Astrocyte (in vitro differentiated cells and primary cell): ENCODE measurements at regions not wholly inside any gene's neighbourhood (a gene's known extent, or its start where the extent isn't known, plus 50 kb on each side); places are given as distances from the start of the nearest gene placed in this dataset.

Experiments used
- DNase-seq: peaks from one replicate; pipeline ENCODE4 v3.0.0-alpha.2; 2010; ENCODE audit warnings: low read depth
- FAIRE-seq: peaks from 2 replicates; lab custom pipeline; 2011; peaks lifted over from hg19 to GRCh38; lab: Jason Lieb, UNC
- H2AFZ ChIP-seq: 2 replicates; pipeline ENCODE4 v1.6.0; 2012; ENCODE audit warnings: low read depth, low read length, inconsistent platforms
- H3K27ac ChIP-seq: 2 replicates; pipeline ENCODE4 v1.5.1; 2011; ENCODE audit warnings: low read depth, low read length, inconsistent platforms
- H3K27me3 ChIP-seq: 2 replicates; pipeline ENCODE4 v1.6.0; 2011; ENCODE audit warnings: low read length, inconsistent platforms; ENCODE audit not compliant: insufficient read depth
- H3K36me3 ChIP-seq: 2 replicates; pipeline ENCODE4 v1.5.1; 2011; ENCODE audit warnings: low read length, inconsistent platforms; ENCODE audit not compliant: insufficient read depth
- H3K4me1 ChIP-seq: 2 replicates; pipeline ENCODE4 v1.5.1; 2011; ENCODE audit warnings: low read length, inconsistent platforms; ENCODE audit not compliant: insufficient read depth
- H3K4me2 ChIP-seq: 2 replicates; pipeline ENCODE4 v1.6.0; 2012; ENCODE audit warnings: low read length, inconsistent platforms
- H3K4me3 ChIP-seq: 2 replicates; pipeline ENCODE4 v1.5.1; 2011; ENCODE audit warnings: low read depth, mild to moderate bottlenecking, low read length, inconsistent platforms; ENCODE audit not compliant: insufficient read depth
- H3K79me2 ChIP-seq: 2 replicates; pipeline ENCODE4 v1.6.0; 2012; ENCODE audit warnings: mild to moderate bottlenecking, low read length, inconsistent platforms; ENCODE audit not compliant: insufficient read depth
- H3K9ac ChIP-seq: 2 replicates; pipeline ENCODE4 v1.6.0; 2012; ENCODE audit warnings: mild to moderate bottlenecking, low read length, inconsistent platforms
- H3K9me3 ChIP-seq: 2 replicates; pipeline ENCODE4 v1.5.1; 2012; ENCODE audit warnings: low read depth, mild to moderate bottlenecking, low read length, inconsistent platforms; ENCODE audit not compliant: insufficient read depth
- H4K20me1 ChIP-seq: 2 replicates; pipeline ENCODE4 v1.6.0; 2012; ENCODE audit warnings: low read length, inconsistent platforms; ENCODE audit not compliant: insufficient read depth
- H3K27ac Mint-ChIP-seq: one replicate; pipeline ENCODE4 v1.8.0; 2021; ENCODE audit warnings: mild to moderate bottlenecking, mixed read lengths; ENCODE audit not compliant: unreplicated experiment
- H3K27me3 Mint-ChIP-seq: one replicate; pipeline ENCODE4 v1.8.0; 2021; ENCODE audit warnings: low read depth, mixed read lengths; ENCODE audit not compliant: unreplicated experiment
- H3K36me3 Mint-ChIP-seq: one replicate; pipeline ENCODE4 v1.8.0; 2021; ENCODE audit warnings: low read depth, mixed read lengths; ENCODE audit not compliant: unreplicated experiment
- H3K4me1 Mint-ChIP-seq: one replicate; pipeline ENCODE4 v1.8.0; 2021; ENCODE audit warnings: low read depth, mixed read lengths; ENCODE audit not compliant: unreplicated experiment
- H3K4me3 Mint-ChIP-seq: one replicate; pipeline ENCODE4 v1.8.0; 2021; ENCODE audit warnings: mild to moderate bottlenecking, moderate library complexity, mixed read lengths; ENCODE audit not compliant: unreplicated experiment
- H3K9me3 Mint-ChIP-seq: one replicate; pipeline ENCODE4 v1.8.0; 2021; ENCODE audit warnings: mild to moderate bottlenecking, mixed read lengths; ENCODE audit not compliant: unreplicated experiment
- EZH2 ChIP-seq: IDR thresholded peaks from 2 replicates; pipeline ENCODE4 v1.6.1; 2012; ENCODE audit warnings: mild to moderate bottlenecking, low read length, inconsistent platforms; ENCODE audit not compliant: insufficient read depth
- TF ChIP-seq, protein P1 (sequence below): IDR thresholded peaks from 2 replicates; pipeline ENCODE4 v1.5.1; 2011; ENCODE audit warnings: low read depth, mild to moderate bottlenecking, inconsistent platforms, low read length, moderate library complexity; ENCODE audit not compliant: insufficient read depth

DNA sequence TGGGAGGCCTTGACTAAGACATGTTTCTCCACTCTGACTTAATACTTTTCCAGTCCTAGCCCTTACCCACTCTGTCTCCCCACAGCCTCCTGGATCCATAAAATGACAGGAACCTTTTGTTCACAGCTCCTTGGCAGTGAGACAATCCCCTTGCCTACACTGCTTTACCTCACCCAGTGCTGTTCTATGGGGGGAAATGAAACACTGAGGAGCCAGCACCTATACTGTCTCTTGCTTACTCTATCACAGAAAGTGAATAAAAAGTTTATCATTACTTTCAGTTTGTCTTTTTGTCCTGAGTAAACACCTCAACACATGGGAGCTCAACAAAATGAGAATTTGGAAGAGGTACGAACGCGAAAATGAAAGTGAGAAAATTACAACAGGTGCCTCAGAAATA lies 127.2 kb upstream of the DAAM1 start:
- FAIRE-seq, result no peak

DNA sequence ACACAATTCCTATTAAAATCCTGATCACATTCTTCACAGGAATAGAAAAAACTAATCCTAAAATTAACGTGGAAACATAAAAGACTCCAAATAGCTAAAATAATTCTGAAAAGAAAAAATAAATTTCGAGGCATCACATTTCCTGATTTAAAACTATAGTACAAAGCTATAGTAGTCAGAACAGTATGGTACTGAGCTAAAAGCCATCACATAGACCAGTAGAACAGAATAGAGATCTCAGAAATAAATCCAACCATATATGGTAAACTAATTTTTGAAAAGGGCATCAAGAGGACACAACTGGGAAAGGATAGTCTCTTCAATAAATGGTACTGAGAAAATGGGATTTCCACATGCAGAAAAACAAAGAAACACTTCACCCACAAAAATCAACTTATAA lies 125.2 kb upstream of the DAAM1 start:
- H3K36me3 ChIP-seq, result no peaks in the 10 kb centered on the region
- H3K79me2 ChIP-seq, result no peaks in the 10 kb centered on the region
- FAIRE-seq, result no peak
- no peaks in the 10 kb centered on the region for H3K9me3 ChIP-seq
- H3K4me3 ChIP-seq, result no peak overlapping the region
- H3K27ac ChIP-seq, result no peak overlapping the region
- H3K4me2 ChIP-seq, result no peak overlapping the region
- H2AFZ ChIP-seq, result no peak overlapping the region
- Mint-ChIP-seq H3K4me1 (no peaks in the 10 kb centered on the region), H3K36me3 (no peaks in the 10 kb centered on the region), H3K9me3 (peaks cover 6% of the 10 kb centered on the region), H3K4me3 (no peak overlapping the region), H3K27ac (no peak overlapping the region), H3K27me3 (no peaks in the 10 kb centered on the region)
- H3K4me1 ChIP-seq, result no peaks in the 10 kb centered on the region
- no peak for TF ChIP-seq EZH2
- TF ChIP-seq, protein P1, sequence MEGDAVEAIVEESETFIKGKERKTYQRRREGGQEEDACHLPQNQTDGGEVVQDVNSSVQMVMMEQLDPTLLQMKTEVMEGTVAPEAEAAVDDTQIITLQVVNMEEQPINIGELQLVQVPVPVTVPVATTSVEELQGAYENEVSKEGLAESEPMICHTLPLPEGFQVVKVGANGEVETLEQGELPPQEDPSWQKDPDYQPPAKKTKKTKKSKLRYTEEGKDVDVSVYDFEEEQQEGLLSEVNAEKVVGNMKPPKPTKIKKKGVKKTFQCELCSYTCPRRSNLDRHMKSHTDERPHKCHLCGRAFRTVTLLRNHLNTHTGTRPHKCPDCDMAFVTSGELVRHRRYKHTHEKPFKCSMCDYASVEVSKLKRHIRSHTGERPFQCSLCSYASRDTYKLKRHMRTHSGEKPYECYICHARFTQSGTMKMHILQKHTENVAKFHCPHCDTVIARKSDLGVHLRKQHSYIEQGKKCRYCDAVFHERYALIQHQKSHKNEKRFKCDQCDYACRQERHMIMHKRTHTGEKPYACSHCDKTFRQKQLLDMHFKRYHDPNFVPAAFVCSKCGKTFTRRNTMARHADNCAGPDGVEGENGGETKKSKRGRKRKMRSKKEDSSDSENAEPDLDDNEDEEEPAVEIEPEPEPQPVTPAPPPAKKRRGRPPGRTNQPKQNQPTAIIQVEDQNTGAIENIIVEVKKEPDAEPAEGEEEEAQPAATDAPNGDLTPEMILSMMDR, result no peak
- no peaks in the 10 kb centered on the region for H4K20me1 ChIP-seq
- DNase-seq, result no peak
- no peak overlapping the region for H3K9ac ChIP-seq
- H3K27me3 ChIP-seq, result no peaks in the 10 kb centered on the region

More for the DNA sequence above, 127.2 kb upstream of the DAAM1 start:
- H3K4me3 Mint-ChIP-seq, result no peak overlapping the region
- H3K27me3 Mint-ChIP-seq, result no peaks in the 10 kb centered on the region
- Histone ChIP-seq H3K9me3 (no peaks in the 10 kb centered on the region), H3K27me3 (no peaks in the 10 kb centered on the region), H2AFZ (no peak overlapping the region), H3K79me2 (no peaks in the 10 kb centered on the region), H3K9ac (no peak overlapping the region), H3K36me3 (no peaks in the 10 kb centered on the region), H4K20me1 (no peaks in the 10 kb centered on the region), H3K4me2 (no peak overlapping the region), H3K4me3 (no peak overlapping the region), H3K27ac (no peak overlapping the region), H3K4me1 (no peaks in the 10 kb centered on the region)
- no peak overlapping the region for H3K27ac Mint-ChIP-seq
- no peaks in the 10 kb centered on the region for H3K36me3 Mint-ChIP-seq
- DNase-seq, result no peak
- H3K4me1 Mint-ChIP-seq, result no peaks in the 10 kb centered on the region
- H3K9me3 Mint-ChIP-seq, result peaks cover 6% of the 10 kb centered on the region
- TF ChIP-seq EZH2, result no peak
- TF ChIP-seq, protein P1, result no peak

DNA sequence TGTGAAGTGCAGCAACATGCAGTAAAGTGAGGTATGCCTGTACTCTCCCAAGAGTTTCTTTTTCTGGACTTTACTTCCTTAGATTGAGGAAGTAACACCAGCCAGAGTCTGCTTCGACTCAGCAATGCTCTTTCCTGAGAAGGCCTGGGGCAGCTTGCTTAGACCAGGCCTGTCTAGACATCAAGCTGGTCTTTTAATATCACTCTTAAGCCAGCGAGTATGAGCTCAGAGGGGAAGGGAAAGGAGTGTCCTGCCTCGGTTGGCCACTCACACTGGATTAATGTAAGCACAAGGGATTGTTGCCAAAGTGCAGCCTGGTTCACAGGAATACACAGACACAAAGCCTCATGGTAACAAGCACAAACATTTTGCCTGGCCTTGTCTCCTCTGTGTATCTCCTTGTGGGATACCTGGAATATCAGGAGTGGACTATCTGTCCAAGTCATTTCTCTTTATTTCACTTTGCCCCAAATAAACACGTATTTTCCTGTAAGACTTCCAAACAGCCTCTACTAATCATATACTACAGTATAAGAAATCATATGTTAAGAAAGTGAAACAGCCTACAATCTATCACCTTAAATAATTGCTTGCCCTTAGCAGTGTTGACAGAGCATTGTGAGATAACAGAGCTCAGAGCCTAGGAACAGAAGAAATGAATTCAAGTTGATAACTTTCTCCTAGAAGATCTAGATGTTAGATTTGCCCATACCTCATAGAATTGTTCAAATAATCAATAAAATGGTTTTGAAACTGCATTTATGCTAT lies 121.2 kb upstream of the DAAM1 start:
- H3K4me3 ChIP-seq, result no peak overlapping the region
- H3K27me3 ChIP-seq, result no peaks in the 10 kb centered on the region
- H3K27ac Mint-ChIP-seq, result no peak overlapping the region
- no peak overlapping the region for H2AFZ ChIP-seq
- no peak overlapping the region for H3K4me3 Mint-ChIP-seq
- H3K9me3 Mint-ChIP-seq, result peaks cover 6% of the 10 kb centered on the region
- no peaks in the 10 kb centered on the region for H3K4me1 ChIP-seq
- no peaks in the 10 kb centered on the region for H3K9me3 ChIP-seq
- no peaks in the 10 kb centered on the region for H4K20me1 ChIP-seq
- no peak overlapping the region for H3K4me2 ChIP-seq
- TF ChIP-seq EZH2, result no peak
- TF ChIP-seq, protein P1, result no peak
- no peaks in the 10 kb centered on the region for H3K27me3 Mint-ChIP-seq
- no peaks in the 10 kb centered on the region for H3K79me2 ChIP-seq
- no peaks in the 10 kb centered on the region for H3K36me3 Mint-ChIP-seq
- no peak for DNase-seq
- no peak overlapping the region for H3K9ac ChIP-seq
- no peaks in the 10 kb centered on the region for H3K4me1 Mint-ChIP-seq
- H3K27ac ChIP-seq, result no peak overlapping the region
- H3K36me3 ChIP-seq, result no peaks in the 10 kb centered on the region
- FAIRE-seq, result no peak
